ENCODE measurements at regions not wholly inside any gene's neighbourhood (a gene's known extent, or its start where the extent isn't known, plus 50 kb on each side); places are given as distances from the start of the nearest gene placed in this dataset.
"Not testable (repeated sequence)": the region's sequence is repeated elsewhere in the genome, so short reads cannot be mapped to it uniquely, and the experiment has no call there.

- no peak for DNase-seq
Measured at GRCh38 chr17:30579610-30580315, 102.6 kb downstream of the GOSR1 start.

- not testable (repeated sequence) for DNase-seq
Measured at GRCh38 chr17:30578015-30578717, 101.0 kb downstream of the GOSR1 start.
